HL-60 (cell line): ENCODE measurements at regions not wholly inside any gene's neighbourhood (a gene's known extent, or its start where the extent isn't known, plus 50 kb on each side); places are given as distances from the start of the nearest gene placed in this dataset.
A peak's percentile ranks its signal among the peaks of the same experiment; 100 is the strongest.

ENCODE experiments used
- DNase-seq, 2 experiments: peaks; one replicate each; pipeline ENCODE4 v3.0.0-alpha.2; 2010 to 2020; ENCODE audit warnings: low read depth in 1 of 2, low spot score in 1 of 2
- H3K27ac ChIP-seq: fragments of 250-450 bp; sonication (Bioruptor Pico); replicated peaks from 2 replicates; pipeline ENCODE4 v1.5.1; 2020; ENCODE audit warnings: mild to moderate bottlenecking, moderate library complexity
- H3K27me3 ChIP-seq: fragments of 250-450 bp; sonication (Bioruptor Pico); 2 replicates; pipeline ENCODE4 v1.5.1; 2021; ENCODE audit warnings: mild to moderate bottlenecking, moderate library complexity; ENCODE audit not compliant: insufficient read depth, poor library complexity, severe bottlenecking
- H3K4me3 ChIP-seq: replicated peaks from 2 replicates; pipeline ENCODE4 v1.5.1; 2011; ENCODE audit warnings: mild to moderate bottlenecking, control low read depth, low read length; ENCODE audit not compliant: insufficient read depth
- CTCF ChIP-seq: IDR thresholded peaks from one replicate; pipeline ENCODE4 v1.5.1; 2011; ENCODE audit warnings: low read length, control low read depth, inconsistent platforms; ENCODE audit not compliant: insufficient read depth
- GABPA ChIP-seq: IDR thresholded peaks from 2 replicates; pipeline ENCODE4 v1.6.1; 2012; ENCODE audit warnings: low read depth
- POLR2AphosphoS5 ChIP-seq: IDR thresholded peaks from 2 replicates; pipeline ENCODE4 v1.6.1; 2012; ENCODE audit warnings: low read depth
- REST ChIP-seq: IDR thresholded peaks from 2 replicates; pipeline ENCODE4 v1.6.1; 2012; ENCODE audit warnings: low read depth; ENCODE audit not compliant: insufficient replicate concordance
- SPI1 ChIP-seq: IDR thresholded peaks from 2 replicates; pipeline ENCODE4 v1.6.1; 2012; ENCODE audit warnings: low read depth, mild to moderate bottlenecking, borderline replicate concordance

- no peak for TF ChIP-seq POLR2AphosphoS5
- no peak for TF ChIP-seq GABPA
- TF ChIP-seq SPI1 = no peak
- no peak for TF ChIP-seq REST
- no peak for TF ChIP-seq CTCF
- Histone ChIP-seq H3K27ac (no peak overlapping the region), H3K4me3 (no peak overlapping the region), H3K27me3 (no peaks in the 10 kb centered on the region)
- no peak for DNase-seq
These were observed 197.9 kb upstream of the PPP1R2C start for GRCh38 chrX:42975906-42976305.

DNA sequence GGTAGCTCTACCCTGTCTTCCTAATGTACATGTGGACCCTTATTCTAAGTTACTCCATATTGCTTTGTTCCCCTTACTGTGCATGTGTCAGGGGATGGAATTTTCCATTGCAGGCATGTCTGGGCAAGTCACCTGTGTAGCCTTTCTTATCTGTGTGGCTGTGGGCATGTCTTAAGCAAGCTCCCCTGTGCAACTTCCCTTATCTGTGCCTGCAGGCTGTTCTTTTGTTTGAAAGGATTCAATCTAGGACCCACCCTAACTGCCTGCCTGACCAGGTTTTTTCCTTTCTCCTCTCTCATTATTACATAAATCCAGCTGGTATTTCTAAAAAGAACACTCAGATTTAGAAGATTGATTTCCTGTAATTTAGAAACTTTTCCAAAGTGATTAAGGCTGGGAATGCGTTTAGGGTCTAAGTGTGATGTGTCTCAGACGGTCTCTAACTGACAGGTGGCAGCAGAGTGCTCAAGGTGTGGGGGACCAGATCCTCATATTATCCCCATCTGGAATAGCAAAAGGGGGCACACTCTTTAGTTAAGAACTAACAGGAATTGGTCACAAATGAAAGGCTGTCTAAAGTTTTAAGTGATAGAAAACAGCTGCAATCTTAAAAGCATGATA is 198.9 kb upstream of the PPP1R2C start:
- no peaks in the 10 kb centered on the region for H3K27me3 ChIP-seq
- TF ChIP-seq CTCF (no peak), POLR2AphosphoS5 (peak; percentile 90; the same call in 1 of the 2 replicates), SPI1 (no peak)
- H3K4me3 ChIP-seq = no peak overlapping the region
- H3K27ac ChIP-seq = no peak overlapping the region; the same call in 1 of the 2 replicates
- peak in 1 of 2 experiments; percentile 67 for DNase-seq

DNA sequence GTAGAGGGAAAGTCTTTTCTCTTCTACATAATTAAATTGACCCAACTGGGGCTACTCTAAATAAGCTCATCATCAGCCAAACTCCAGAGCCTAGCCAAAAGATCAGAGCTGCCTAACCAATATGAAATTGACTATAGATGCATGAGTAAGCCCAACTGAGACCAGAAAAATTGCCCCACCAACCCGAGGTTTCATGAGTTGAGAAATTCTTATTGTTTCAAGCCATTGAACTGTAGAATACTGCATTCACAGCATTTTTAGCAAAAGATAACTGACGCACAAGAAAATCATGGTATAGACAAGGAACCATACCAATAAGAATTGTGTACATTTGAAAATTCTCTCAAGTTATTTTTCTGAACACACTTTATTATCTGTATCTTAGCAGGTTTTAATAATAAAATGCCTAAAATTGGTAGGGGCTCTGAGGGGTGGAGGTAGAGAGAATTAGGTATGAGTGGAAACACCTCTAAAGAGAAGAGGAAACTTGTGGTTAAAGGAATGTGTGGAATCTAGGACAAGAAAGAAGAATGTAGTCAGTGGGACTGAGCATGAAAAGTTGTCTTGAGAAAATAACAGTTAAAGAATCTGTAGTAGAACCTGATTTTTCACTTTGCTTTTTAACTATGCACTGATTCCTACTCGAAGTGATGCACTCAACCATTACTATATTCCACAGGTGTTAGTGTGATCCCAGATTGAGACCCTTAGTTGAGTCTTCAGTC is 200.9 kb upstream of the PPP1R2C start:
- Histone ChIP-seq H3K27ac (no peak overlapping the region), H3K4me3 (no peak overlapping the region), H3K27me3 (no peaks in the 10 kb centered on the region)
- TF ChIP-seq GABPA (no peak), SPI1 (no peak), CTCF (no peak), REST (no peak), POLR2AphosphoS5 (no peak)
- DNase-seq = no peak
